Mesendoderm (in vitro differentiated cells): ENCODE measurements at regions not wholly inside any gene's neighbourhood (a gene's known extent, or its start where the extent isn't known, plus 50 kb on each side); places are given as distances from the start of the nearest gene placed in this dataset.
"Not testable (repeated sequence)": the region's sequence is repeated elsewhere in the genome, so short reads cannot be mapped to it uniquely, and the experiment has no call there.

ENCODE experiments used
- DNase-seq: peaks from one replicate; pipeline ENCODE4 v3.0.0; 2013
- H2AK5ac ChIP-seq: 2 replicates; pipeline ENCODE4 v1.6.1; 2013; ENCODE audit warnings: low read length, inconsistent platforms
- H2BK120ac ChIP-seq: 2 replicates; pipeline ENCODE4 v1.6.1; 2013; ENCODE audit warnings: low read depth, mild to moderate bottlenecking, low read length, moderate library complexity, mixed read lengths
- H2BK15ac ChIP-seq: replicated peaks from 2 replicates; pipeline ENCODE4 v1.6.1; 2013; ENCODE audit warnings: low read depth, mild to moderate bottlenecking, moderate library complexity
- H2BK5ac ChIP-seq: 2 replicates; pipeline ENCODE4 v1.6.1; 2013; ENCODE audit warnings: low read length, inconsistent platforms
- H3K18ac ChIP-seq: 2 replicates; pipeline ENCODE4 v1.6.1; 2013; ENCODE audit warnings: mild to moderate bottlenecking, low read length, mixed read lengths
- H3K23ac ChIP-seq: one replicate; pipeline ENCODE4 v1.6.1; 2013; ENCODE audit warnings: low read length
- H3K27ac ChIP-seq: 2 replicates; pipeline ENCODE4 v1.5.1; 2013; ENCODE audit warnings: low read depth, mild to moderate bottlenecking, inconsistent platforms, low read length, moderate library complexity
- H3K27me3 ChIP-seq: 2 replicates; pipeline ENCODE4 v1.6.1; 2013; ENCODE audit warnings: low read length, control low read depth, mild to moderate bottlenecking, inconsistent platforms; ENCODE audit not compliant: insufficient read depth, poor library complexity
- H3K36me3 ChIP-seq: 2 replicates; pipeline ENCODE4 v1.6.1; 2013; ENCODE audit warnings: low read length, inconsistent platforms; ENCODE audit not compliant: control insufficient read depth, insufficient read depth
- H3K4ac ChIP-seq: one replicate; pipeline ENCODE4 v1.6.1; 2013; ENCODE audit warnings: low read depth, mild to moderate bottlenecking, low read length, moderate library complexity
- H3K4me1 ChIP-seq: 2 replicates; pipeline ENCODE4 v1.6.1; 2013; ENCODE audit warnings: low read depth, low read length, inconsistent platforms; ENCODE audit not compliant: control insufficient read depth
- H3K4me2 ChIP-seq: 2 replicates; pipeline ENCODE4 v1.6.1; 2013; ENCODE audit warnings: low read length
- H3K4me3 ChIP-seq: 2 replicates; pipeline ENCODE4 v1.5.1; 2013; ENCODE audit warnings: mild to moderate bottlenecking, low read length
- H3K56ac ChIP-seq: one replicate; pipeline ENCODE4 v1.6.1; 2013; ENCODE audit warnings: low read length
- H3K79me1 ChIP-seq: 2 replicates; pipeline ENCODE4 v1.6.1; 2013; ENCODE audit warnings: low read length, inconsistent platforms
- H3K79me2 ChIP-seq: 2 replicates; pipeline ENCODE4 v1.6.1; 2013; ENCODE audit warnings: mild to moderate bottlenecking, low read length; ENCODE audit not compliant: control insufficient read depth, insufficient read depth
- H3K9ac ChIP-seq: 2 replicates; pipeline ENCODE4 v1.6.1; 2013; ENCODE audit warnings: low read length, inconsistent platforms
- H4K5ac ChIP-seq: one replicate; pipeline ENCODE4 v1.6.1; 2013; ENCODE audit warnings: low read length
- H4K8ac ChIP-seq: one replicate; pipeline ENCODE4 v1.6.1; 2013; ENCODE audit warnings: low read depth, mild to moderate bottlenecking, control low read depth, low read length, moderate library complexity
- WGBS: extraction: QIAGEN DNeasy Blood & Tissue Kit; methylation state at CpG from one replicate; pipeline ENCODE4 v1.1.7; 2013; ENCODE audit warnings: low lambda C conversion rate, missing lambda C conversion rate; ENCODE audit not compliant: insufficient coverage; ENCODE audit errors: extremely low coverage; 5-methylcytosine and 5-hydroxymethylcytosine counted together

DNA sequence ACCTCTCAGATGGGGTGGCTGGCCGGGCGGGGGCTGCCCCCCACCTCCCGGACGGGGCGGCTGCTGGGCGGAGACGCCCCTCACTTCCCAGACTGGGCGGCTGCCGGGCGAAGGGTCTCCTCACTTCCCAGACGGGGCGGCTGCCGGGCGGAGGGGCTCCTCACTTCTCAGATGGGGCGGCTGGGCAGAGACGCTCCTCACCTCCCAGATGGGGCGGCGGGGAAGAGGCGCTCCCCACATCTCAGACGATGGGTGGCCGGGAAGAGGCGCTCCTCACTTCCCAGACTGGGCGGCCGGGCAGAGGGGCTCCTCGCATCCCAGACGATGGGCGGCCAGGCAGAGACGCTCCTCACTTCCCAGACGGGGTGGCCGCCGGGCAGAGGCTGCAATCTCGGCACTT lies 80.7 kb downstream of the KPNA2 start:
- H3K79me1 ChIP-seq, H2BK15ac ChIP-seq, H3K4ac ChIP-seq, H3K18ac ChIP-seq, H4K5ac ChIP-seq, H3K56ac ChIP-seq, H4K8ac ChIP-seq, H3K23ac ChIP-seq, H2AK5ac ChIP-seq, H3K79me2 ChIP-seq, H3K27me3 ChIP-seq, H3K4me1 ChIP-seq, H2BK120ac ChIP-seq, H3K36me3 ChIP-seq, H3K4me2 ChIP-seq, H3K9ac ChIP-seq, H2BK5ac ChIP-seq, H3K4me3 ChIP-seq, H3K27ac ChIP-seq, DNase-seq: not testable (repeated sequence)
- WGBS = no CpG with 5 or more reads among the region's 32 CpGs

DNA sequence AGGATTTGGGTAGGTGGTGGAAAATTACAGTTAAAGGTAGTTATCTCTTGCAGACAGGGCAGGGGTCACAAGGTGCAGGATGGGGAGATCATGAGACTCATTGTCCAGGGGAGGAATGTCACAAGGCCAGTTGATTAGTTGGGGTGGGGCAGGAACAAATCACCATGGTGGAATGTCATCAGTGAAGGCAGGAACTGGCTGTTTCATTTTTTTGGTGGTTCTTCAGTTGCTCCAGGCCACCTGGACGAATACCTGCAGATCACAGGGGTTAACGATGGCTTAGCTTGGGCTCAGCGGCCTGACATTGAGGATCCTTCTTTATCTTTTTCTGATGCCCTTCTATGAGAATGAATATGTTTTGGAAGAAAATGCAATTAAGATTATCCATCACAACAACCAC lies 87.1 kb downstream of the KPNA2 start:
- no peak overlapping the region for H2BK120ac ChIP-seq

DNA sequence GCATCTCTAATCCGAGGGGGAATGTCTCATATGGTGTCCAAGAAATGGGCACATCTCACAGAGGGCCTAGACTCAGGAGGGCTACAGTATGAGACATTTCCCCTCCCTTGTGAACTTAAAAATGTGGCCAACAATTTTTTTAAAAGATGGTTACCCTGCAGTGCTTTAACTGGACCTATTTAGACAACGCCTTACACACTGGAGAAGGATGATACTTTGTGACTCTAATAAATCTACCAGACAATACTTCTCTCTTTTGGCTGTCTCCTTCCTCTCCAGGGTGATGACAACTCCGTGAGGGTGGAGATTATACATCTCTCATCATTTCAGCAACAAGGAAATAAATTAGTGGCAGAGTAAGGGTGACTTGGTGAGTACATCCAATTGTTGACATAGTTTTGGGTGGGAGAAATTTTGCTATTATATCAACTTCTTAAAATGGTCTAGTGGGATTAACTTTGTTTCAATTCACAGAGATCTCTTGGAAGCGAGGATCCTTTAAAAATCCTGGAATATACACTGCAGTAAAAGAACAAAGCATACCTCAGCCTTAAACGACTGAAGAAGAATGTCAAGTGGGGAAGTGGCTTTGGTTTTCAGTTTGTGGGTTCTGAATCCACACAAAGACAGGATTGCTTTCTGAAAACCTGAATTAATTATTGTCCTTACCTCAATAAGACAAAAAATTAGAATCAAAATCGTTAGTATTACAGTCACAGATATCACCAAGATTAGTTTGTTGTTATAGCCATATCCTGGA lies 89.8 kb downstream of the KPNA2 start:
- no peak overlapping the region for H3K27ac ChIP-seq
- H3K56ac ChIP-seq = no peak overlapping the region
- H3K9ac ChIP-seq = no peak overlapping the region
- no peak overlapping the region for H3K4me3 ChIP-seq
- H2BK5ac ChIP-seq = no peak overlapping the region
- H4K5ac ChIP-seq = no peak overlapping the region
- WGBS = no CpG with 5 or more reads among the region's 6 CpGs
- H3K4me1 ChIP-seq = no peaks in the 10 kb centered on the region
- H2AK5ac ChIP-seq = no peak overlapping the region
- H3K18ac ChIP-seq = no peak overlapping the region
- no peaks in the 10 kb centered on the region for H3K36me3 ChIP-seq
- H2BK120ac ChIP-seq = no peak overlapping the region
- no peak overlapping the region for H3K4ac ChIP-seq
- H3K27me3 ChIP-seq = no peaks in the 10 kb centered on the region
- no peak for DNase-seq
- no peaks in the 10 kb centered on the region for H3K79me1 ChIP-seq
- no peak overlapping the region for H3K4me2 ChIP-seq
- H3K79me2 ChIP-seq = no peaks in the 10 kb centered on the region
- H2BK15ac ChIP-seq = no peak overlapping the region
- no peak overlapping the region for H3K23ac ChIP-seq
- no peak overlapping the region for H4K8ac ChIP-seq

More for the DNA sequence above, 87.1 kb downstream of the KPNA2 start:
- H2AK5ac ChIP-seq = no peak overlapping the region
- H2BK15ac ChIP-seq = no peak overlapping the region
- no peaks in the 10 kb centered on the region for H3K79me2 ChIP-seq
- no peak overlapping the region for H3K4me3 ChIP-seq
- no peaks in the 10 kb centered on the region for H3K4me1 ChIP-seq
- H3K23ac ChIP-seq = no peak overlapping the region
- no peak overlapping the region for H3K9ac ChIP-seq
- H3K18ac ChIP-seq = no peak overlapping the region
- H3K27me3 ChIP-seq = no peaks in the 10 kb centered on the region
- no peaks in the 10 kb centered on the region for H3K79me1 ChIP-seq
- no peak overlapping the region for H2BK5ac ChIP-seq
- no peaks in the 10 kb centered on the region for H3K36me3 ChIP-seq
- H4K8ac ChIP-seq = no peak overlapping the region
- WGBS = no CpG with 5 or more reads among the region's 3 CpGs
- no peak overlapping the region for H3K4ac ChIP-seq
- no peak overlapping the region for H3K27ac ChIP-seq
- no peak overlapping the region for H3K56ac ChIP-seq
- H3K4me2 ChIP-seq = no peak overlapping the region
- H4K5ac ChIP-seq = no peak overlapping the region
- peak; percentile 15 for DNase-seq

GRCh38 chr17:68127914-68128313 lies 92.4 kb downstream of the KPNA2 start:
- no peak overlapping the region for H3K56ac ChIP-seq
- no peak overlapping the region for H3K9ac ChIP-seq
- H3K23ac ChIP-seq = no peak overlapping the region
- H3K18ac ChIP-seq = no peak overlapping the region
- H3K79me1 ChIP-seq = no peaks in the 10 kb centered on the region
- no peak overlapping the region for H3K4me3 ChIP-seq
- no peaks in the 10 kb centered on the region for H3K79me2 ChIP-seq
- WGBS = no CpG with 5 or more reads among the region's 3 CpGs
- no peak overlapping the region for H4K8ac ChIP-seq
- H3K4ac ChIP-seq = no peak overlapping the region
- no peak overlapping the region for H2BK5ac ChIP-seq
- H3K4me1 ChIP-seq = no peaks in the 10 kb centered on the region
- H2BK120ac ChIP-seq = no peak overlapping the region
- H3K27ac ChIP-seq = no peak overlapping the region
- no peak for DNase-seq
- no peak overlapping the region for H2AK5ac ChIP-seq
- H4K5ac ChIP-seq = no peak overlapping the region
- no peak overlapping the region for H2BK15ac ChIP-seq
- H3K4me2 ChIP-seq = no peak overlapping the region
- H3K27me3 ChIP-seq = no peaks in the 10 kb centered on the region
- H3K36me3 ChIP-seq = no peaks in the 10 kb centered on the region

- Histone ChIP-seq H3K23ac (no peak overlapping the region), H4K5ac (no peak overlapping the region), H3K79me2 (no peaks in the 10 kb centered on the region), H3K4ac (no peak overlapping the region), H2BK120ac (no peak overlapping the region), H3K4me2 (no peak overlapping the region), H2AK5ac (no peak overlapping the region), H4K8ac (no peak overlapping the region), H3K18ac (no peak overlapping the region), H2BK5ac (no peak overlapping the region), H3K79me1 (no peaks in the 10 kb centered on the region), H3K9ac (no peak overlapping the region), H3K56ac (no peak overlapping the region), H3K4me3 (no peak overlapping the region), H2BK15ac (no peak overlapping the region), H3K27me3 (no peaks in the 10 kb centered on the region), H3K4me1 (no peaks in the 10 kb centered on the region), H3K27ac (no peak overlapping the region), H3K36me3 (no peaks in the 10 kb centered on the region)
- no CpG with 5 or more reads among the region's 1 CpG for WGBS
- no peak for DNase-seq
These were observed 95.9 kb downstream of the KPNA2 start for GRCh38 chr17:68131456-68131855.
